DMS 273 (cell line): ENCODE measurements at regions not wholly inside any gene's neighbourhood (a gene's known extent, or its start where the extent isn't known, plus 50 kb on each side); places are given as distances from the start of the nearest gene placed in this dataset.
"Not testable (repeated sequence)": the region's sequence is repeated elsewhere in the genome, so short reads cannot be mapped to it uniquely, and the experiment has no call there.

ENCODE experiments used
- DNase-seq: peaks from one replicate; lab custom pipeline; 2025; ENCODE audit not compliant: unreplicated experiment; lab: John Stamatoyannopoulos, UW

GRCh38 chr2:7145707-7146106 is 228.5 kb downstream of the RNF144A start:
- DNase-seq, result no peak

DNA sequence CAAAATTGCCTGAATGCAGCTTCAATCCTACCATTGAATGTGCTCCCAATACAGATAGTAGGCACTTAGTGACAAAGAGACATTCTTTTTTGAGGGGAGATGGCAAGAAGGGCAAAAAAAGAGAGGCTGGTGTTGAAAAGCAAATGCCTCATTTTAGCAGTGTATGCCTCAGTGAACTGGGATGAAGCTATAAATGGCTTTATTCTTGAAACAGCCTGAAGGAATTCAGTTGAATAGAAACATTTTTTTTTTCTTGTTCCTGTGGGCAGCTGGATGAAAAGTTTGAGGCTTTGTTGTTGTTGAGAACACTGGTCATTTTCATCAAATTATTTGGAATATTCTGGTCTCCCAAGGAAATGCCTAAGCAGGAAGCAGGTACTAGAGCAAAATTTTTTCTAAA is 228.9 kb downstream of the RNF144A start:
- DNase-seq, result no peak

GRCh38 chr2:7154656-7155055 is 237.4 kb downstream of the RNF144A start:
- peak; percentile 4 for DNase-seq

GRCh38 chr2:7161501-7161900 is 244.3 kb downstream of the RNF144A start:
- no peak for DNase-seq

GRCh38 chr2:7165736-7166135 is 248.5 kb downstream of the RNF144A start:
- DNase-seq, result no peak

GRCh38 chr2:7167801-7168411 is 250.7 kb downstream of the RNF144A start:
- DNase-seq, result no peak

- no peak for DNase-seq
Measured at GRCh38 chr2:7169593-7169992, 252.4 kb downstream of the RNF144A start.

DNA sequence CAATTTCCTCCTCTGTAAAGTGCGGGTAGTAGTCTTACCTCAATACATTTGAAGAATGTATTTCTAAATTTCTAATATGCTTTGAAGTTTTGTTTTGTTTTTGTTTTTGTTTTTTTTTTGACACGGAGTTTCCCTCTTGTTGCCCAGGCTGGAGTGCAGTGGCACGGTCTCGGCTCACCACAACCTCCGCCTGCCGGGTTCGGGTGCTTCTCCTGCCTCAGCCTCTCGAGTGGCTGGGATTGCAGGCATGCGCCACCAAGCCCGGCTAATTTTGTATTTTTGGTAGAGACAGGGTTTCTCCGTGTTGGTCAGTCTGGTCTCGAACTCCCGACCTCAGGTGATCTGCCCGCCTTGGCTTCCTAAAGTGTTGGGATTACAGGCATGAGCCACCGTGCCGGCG is 261.8 kb downstream of the RNF144A start:
- DNase-seq, result not testable (repeated sequence)

GRCh38 chr2:7180638-7181370 is 263.6 kb downstream of the RNF144A start:
- DNase-seq, result no peak

GRCh38 chr2:7182525-7182924 is 265.3 kb downstream of the RNF144A start:
- no peak for DNase-seq

GRCh38 chr2:7189106-7189505 is 271.9 kb downstream of the RNF144A start:
- DNase-seq, result no peak

GRCh38 chr2:7190587-7191324 is 273.5 kb downstream of the RNF144A start:
- no peak for DNase-seq

- peak; percentile 62 for DNase-seq
Measured at GRCh38 chr2:7191932-7192331, 274.7 kb downstream of the RNF144A start.

- DNase-seq, result no peak
Measured at GRCh38 chr2:7193457-7193856, 276.2 kb downstream of the RNF144A start.

GRCh38 chr2:7194950-7195349 is 277.7 kb downstream of the RNF144A start:
- no peak for DNase-seq

GRCh38 chr2:7196883-7197282 is 279.7 kb downstream of the RNF144A start:
- no peak for DNase-seq

DNA sequence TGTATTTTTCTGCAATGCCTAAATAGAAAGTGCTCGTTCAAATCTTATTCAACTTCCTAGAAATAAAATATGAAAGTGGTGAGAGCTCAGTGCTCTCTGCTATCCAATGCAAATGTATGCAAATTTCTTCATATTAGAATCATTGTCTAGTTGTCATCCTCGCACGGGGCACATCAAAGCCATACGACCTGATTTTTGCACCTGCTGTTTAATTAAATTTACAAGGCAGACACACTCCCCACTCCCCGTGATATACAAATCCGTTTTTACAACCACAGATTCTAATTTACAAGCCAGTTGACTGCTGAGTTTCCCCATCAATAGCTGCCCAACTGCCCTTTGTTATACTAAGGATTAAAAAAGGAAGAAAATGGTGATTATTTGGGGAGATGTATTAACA is 284.6 kb downstream of the RNF144A start:
- no peak for DNase-seq

GRCh38 chr2:7203056-7203467 is 285.9 kb downstream of the RNF144A start:
- peak; percentile 86 for DNase-seq

GRCh38 chr2:7205151-7205830 is 288.1 kb downstream of the RNF144A start:
- no peak for DNase-seq

DNA sequence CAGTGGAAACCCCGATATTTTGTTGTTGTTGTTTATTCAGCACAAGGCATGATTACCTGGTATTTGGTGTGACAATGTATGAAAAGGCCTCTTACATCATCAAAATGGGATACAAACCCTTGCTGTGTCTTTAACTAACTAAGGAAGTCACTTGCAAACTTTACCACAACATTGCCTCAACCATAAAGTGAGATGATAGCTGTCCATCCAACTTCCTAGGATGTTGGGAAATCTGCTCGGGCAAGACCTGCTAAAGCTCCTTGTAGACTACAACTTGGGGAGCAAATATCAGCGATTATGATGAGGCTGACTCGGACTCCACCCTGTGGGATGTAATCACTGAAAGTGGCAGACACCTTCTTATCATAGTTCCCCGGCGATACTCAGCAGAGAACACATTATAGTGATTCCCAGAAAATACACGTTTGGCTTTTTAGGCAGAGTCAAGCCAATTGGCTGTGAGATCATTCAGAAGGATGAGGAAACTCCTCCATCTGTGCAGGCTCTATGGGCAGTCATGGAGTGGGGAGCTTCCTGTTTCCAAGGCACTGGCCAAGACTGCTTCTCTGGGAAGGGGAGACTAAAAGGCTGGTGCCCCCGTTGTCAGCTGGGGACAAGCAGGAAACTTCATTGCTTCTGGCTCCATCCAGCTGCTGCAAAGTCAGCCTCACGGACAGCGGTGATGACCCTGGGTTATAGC is 289.0 kb downstream of the RNF144A start:
- DNase-seq, result no peak

DNA sequence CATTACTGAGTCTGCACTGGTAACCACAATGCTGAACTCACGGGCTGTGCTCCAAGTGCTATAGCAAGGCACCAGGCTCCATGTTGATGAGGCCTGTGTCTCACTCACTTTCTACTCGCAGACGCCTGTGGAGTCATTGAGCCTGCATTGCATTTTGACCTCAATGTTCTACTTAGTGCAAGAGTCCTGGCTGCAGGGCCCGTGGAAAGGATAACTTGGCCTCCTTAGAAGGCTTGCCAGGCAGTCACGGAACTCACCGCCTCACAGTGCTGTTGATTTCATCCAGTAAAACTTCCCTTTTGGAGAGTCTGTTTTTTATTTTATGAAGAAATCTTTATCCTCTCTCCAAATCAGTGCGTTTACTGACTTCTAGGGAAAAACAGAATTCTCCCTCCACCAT is 290.4 kb downstream of the RNF144A start:
- no peak for DNase-seq
